HPDE6-E6E7 (cell line): ENCODE measurements at regions not wholly inside any gene's neighbourhood (a gene's known extent, or its start where the extent isn't known, plus 50 kb on each side); places are given as distances from the start of the nearest gene placed in this dataset.

Source experiments
- DNase-seq: peaks from one replicate; pipeline ENCODE4 v3.0.0; 2011; ENCODE audit warnings: missing footprints; ENCODE audit errors: extremely low spot score

- DNase-seq: no peak
Observed at GRCh38 chr12:19867970-19868369, 428.7 kb downstream of the AEBP2 start.

GRCh38 chr12:19869413-19869812, 430.1 kb downstream of the AEBP2 start:
- no peak for DNase-seq

GRCh38 chr12:19872621-19873540, 433.6 kb downstream of the AEBP2 start:
- DNase-seq: no peak

GRCh38 chr12:19880076-19880475, 440.8 kb downstream of the AEBP2 start:
- DNase-seq: no peak

- no peak for DNase-seq
Observed at GRCh38 chr12:19880721-19881120, 441.4 kb downstream of the AEBP2 start.

GRCh38 chr12:19882346-19882745, 443.1 kb downstream of the AEBP2 start:
- no peak for DNase-seq

- no peak for DNase-seq
Observed at GRCh38 chr12:19884021-19884492, 444.8 kb downstream of the AEBP2 start.

GRCh38 chr12:19885093-19885812, 446.0 kb downstream of the AEBP2 start:
- DNase-seq: no peak

GRCh38 chr12:19886065-19886464, 446.8 kb downstream of the AEBP2 start:
- DNase-seq: no peak

- no peak for DNase-seq
Observed at GRCh38 chr12:19886639-19887064, 447.4 kb downstream of the AEBP2 start.

- DNase-seq: no peak
Observed at GRCh38 chr12:19890024-19890423, 450.7 kb downstream of the AEBP2 start.

- no peak for DNase-seq
Observed at GRCh38 chr12:19891936-19892591, 452.8 kb downstream of the AEBP2 start.

GRCh38 chr12:19893514-19893913, 454.2 kb downstream of the AEBP2 start:
- DNase-seq: peak; percentile 6

- no peak for DNase-seq
Observed at GRCh38 chr12:19894050-19894449, 454.8 kb downstream of the AEBP2 start.

GRCh38 chr12:19894803-19895202, 455.5 kb downstream of the AEBP2 start:
- no peak for DNase-seq

- DNase-seq: no peak
Observed at GRCh38 chr12:19895246-19896020, 456.1 kb downstream of the AEBP2 start.

GRCh38 chr12:19896041-19896440, 456.7 kb downstream of the AEBP2 start:
- no peak for DNase-seq

GRCh38 chr12:19896534-19896933, 457.2 kb downstream of the AEBP2 start:
- DNase-seq: no peak

- no peak for DNase-seq
Observed at GRCh38 chr12:19897900-19898408, 458.7 kb downstream of the AEBP2 start.

- DNase-seq: no peak
Observed at GRCh38 chr12:19901841-19902240, 462.5 kb downstream of the AEBP2 start.

GRCh38 chr12:19904819-19905218, 463.5 kb upstream of the PDE3A start:
- DNase-seq: no peak
